GM21526 (cell line): ENCODE measurements at regions not wholly inside any gene's neighbourhood (a gene's known extent, or its start where the extent isn't known, plus 50 kb on each side); places are given as distances from the start of the nearest gene placed in this dataset.
"Not testable (repeated sequence)": the region's sequence is repeated elsewhere in the genome, so short reads cannot be mapped to it uniquely, and the experiment has no call there.

Experiments used
- ATAC-seq: cut with Tn5 transposase; IDR thresholded peaks from one replicate; pipeline ENCODE4 v1.9.1; 2021; ENCODE audit warnings: moderate library complexity; ENCODE audit not compliant: unreplicated experiment, low FRiP score

DNA sequence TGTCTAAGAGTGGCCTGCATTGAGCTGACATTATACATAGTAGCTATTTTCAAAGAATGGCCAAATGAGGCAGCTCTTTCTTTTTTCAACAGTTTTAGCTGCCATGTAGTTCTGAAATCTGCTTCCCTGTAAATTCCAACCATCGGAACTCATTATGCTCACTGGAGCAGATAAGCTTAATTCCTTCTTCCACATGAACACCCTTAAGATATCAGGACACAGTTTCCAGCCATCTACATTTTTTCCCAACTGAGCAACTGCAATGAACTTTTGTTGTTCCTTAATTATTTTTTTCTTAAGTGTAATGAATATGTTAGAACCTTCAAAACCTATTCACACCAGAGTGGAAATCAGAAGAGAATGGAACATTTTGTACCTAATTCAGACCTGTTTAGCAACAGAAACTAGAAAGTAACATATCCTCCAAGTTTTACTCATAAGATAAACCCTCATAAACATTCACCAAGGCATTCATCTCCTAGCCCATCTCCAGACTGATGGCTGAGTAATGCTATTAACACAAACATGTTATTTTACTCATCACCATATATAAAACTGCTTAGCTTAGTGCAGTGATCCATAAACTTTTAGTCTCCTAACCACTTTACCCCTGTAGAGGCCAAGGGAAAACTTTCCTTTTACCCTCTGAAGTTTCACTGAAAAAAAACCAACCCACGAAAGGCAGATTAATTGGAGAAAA, 296.1 kb upstream of the SYT1 start:
- no peak for ATAC-seq

GRCh38 chr12:78571953-78572352, 292.6 kb upstream of the SYT1 start:
- ATAC-seq = no peak

DNA sequence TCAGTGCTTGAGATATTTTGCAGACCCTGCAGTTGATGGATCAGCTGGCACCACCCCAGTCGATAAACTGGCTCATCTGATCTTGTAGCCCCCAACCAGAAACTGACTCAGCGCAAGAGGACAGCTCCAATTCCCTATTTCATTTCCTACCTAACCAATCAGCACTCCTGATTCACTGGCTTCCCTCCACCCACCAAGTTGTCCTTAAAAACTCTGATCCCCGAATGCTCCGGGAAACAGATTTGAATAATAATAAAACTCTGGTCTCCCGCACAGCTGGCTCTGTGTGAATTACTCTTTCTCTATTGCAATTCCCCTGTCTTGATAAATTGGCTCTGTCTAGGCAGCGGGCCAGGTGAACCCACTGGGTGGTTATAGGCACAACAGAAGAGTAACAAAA, 289.4 kb upstream of the SYT1 start:
- not testable (repeated sequence) for ATAC-seq

DNA sequence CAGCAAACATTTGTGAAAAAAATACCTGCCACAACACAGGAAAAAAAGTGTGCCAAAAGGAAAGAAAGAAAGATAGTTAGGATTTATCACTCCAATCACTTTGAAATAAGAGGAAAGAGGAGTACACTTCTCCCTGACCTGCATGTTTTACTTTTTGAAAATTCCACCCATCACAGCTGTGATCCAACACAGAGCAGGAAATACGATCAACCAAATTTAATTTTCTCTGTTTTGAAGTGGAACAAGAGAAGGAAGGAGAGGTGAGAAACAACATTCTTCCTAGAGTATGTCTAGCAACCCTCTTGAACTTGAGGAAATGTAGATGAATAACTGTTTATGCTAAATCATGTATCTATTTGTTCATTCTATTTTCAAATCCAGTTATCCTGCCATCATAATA, 284.7 kb upstream of the SYT1 start:
- ATAC-seq = no peak

DNA sequence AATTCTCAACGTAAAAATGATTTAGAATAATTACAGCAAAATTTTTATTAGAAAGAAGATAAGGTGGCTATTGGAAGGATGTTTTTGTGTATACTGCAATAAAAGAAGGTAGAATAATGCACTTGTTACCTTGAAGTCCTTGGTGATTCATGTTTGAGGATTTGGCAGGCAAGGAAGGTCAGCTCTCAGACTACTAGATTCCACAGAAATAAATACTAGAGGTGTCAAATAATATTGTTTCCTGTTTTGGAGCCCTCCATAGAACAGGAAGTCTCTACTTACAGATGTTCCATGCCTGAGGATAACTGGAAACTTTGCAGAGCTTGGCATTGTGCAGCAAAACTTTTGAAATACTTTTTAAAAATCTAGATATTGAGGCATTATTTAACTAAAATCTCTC, 284.3 kb upstream of the SYT1 start:
- ATAC-seq = no peak

GRCh38 chr12:78584695-78585094, 279.9 kb upstream of the SYT1 start:
- ATAC-seq = peak; percentile 69

DNA sequence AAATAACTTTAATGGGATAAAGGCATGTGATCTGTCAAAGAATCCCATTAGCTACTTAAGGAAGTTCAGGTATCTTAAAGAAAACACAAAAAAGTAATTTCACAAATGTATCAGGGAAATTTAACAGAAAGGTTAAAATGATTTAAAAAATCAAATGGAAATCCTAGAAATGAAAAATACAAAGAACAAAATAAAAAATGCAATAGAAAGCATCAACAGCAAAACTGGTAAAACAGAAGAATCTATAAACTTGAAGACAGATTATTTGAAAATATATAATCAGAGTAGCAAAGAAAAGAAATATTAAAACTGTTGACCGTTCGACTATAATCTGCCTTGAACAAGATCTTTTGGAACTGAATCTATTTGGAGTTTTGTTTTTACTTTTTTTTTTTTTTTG, 279.4 kb upstream of the SYT1 start:
- ATAC-seq = no peak

DNA sequence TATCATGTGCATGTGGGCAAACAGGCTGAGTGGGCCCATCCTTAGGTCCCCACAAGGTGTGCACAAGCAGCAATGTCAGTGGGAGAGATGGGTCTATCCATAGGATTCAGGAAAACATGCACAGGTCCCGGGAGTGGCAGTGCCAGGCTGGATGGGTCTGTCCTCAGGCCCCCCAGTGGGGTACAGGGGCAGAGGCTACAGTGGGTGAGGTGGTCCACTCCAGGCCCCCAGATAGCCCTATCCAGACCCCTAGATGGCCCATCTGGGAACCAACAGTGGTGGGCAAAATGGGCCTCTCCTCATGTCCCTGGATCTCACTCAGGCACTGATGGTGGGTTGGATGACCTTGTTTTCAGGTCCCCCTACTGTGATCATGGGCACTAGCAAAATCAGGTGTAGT, 277.8 kb upstream of the SYT1 start:
- ATAC-seq = no peak

GRCh38 chr12:78599366-78599765, 265.2 kb upstream of the SYT1 start:
- no peak for ATAC-seq

GRCh38 chr12:78600541-78600940, 264.0 kb upstream of the SYT1 start:
- no peak for ATAC-seq

GRCh38 chr12:78611504-78611903, 253.1 kb upstream of the SYT1 start:
- ATAC-seq = no peak

DNA sequence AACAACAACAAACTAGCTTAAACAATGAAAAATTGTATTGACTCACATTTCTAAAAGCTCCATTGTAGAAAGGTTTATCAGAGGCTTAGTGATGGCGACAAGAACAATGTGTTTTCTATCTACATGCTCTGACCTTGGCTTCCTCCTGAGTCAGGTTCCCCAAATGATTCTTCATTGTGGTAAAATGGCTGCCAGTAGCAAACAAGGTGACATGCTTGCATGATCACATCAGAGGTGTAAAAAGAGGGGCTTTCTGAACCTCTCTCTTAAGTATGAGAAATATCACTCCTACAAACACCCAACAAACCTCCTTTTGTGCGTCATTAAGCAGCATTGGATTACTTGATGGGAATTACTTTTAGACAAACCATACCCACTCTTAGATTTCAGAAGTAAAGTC, 252.4 kb upstream of the SYT1 start:
- no peak for ATAC-seq

DNA sequence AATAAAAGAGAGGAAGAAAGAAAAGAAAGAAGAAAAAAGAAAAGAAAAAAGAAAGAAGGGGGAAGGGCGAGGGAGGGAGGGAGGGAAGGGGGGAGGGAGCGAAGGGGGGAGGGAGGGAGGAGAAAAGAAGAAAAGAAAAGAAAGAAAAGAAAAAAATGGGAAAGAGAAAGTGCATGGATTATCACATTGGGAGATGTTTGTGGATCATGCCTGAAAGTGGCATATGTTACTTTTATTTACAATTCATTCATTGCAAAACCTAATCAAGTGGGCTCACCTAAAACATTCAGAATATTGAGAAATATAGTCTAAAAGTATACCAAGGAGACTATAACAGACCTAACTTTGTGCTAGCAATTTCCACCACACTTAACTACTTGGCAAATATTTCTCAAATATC, 246.9 kb upstream of the SYT1 start:
- no peak for ATAC-seq

DNA sequence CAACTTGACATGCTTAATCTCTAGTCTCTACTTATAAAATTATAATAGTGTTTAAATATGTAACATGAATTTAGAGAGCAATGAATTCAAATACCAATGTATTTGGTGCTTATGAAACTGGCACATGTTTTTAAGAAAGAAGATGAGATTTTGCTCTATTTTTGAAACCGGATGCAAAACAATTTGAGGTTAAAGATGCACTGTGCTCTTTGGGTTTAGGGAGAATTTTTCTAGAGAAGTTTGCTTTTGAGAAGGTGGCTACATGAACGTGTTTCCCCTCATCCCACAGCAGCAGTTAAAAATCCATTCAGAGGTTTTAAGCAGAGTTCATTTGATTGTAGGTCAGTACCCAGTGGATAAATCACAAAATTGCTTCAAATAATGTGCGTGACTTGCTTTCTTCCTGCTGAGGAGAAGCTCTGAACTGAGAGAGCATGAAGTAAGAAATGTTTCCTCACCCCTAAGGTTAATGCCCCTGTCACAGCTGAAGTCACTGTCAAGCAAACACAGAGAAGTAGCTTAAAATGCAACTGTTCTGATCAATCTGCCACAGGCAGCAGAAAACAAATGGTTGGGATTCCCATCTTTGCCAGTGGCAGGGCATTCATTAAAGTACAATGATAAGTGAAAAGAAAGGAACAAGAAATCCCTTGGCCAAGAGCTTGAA, 241.9 kb upstream of the SYT1 start:
- no peak for ATAC-seq

- ATAC-seq = no peak
Measured at GRCh38 chr12:78628491-78629100, 236.0 kb upstream of the SYT1 start.

DNA sequence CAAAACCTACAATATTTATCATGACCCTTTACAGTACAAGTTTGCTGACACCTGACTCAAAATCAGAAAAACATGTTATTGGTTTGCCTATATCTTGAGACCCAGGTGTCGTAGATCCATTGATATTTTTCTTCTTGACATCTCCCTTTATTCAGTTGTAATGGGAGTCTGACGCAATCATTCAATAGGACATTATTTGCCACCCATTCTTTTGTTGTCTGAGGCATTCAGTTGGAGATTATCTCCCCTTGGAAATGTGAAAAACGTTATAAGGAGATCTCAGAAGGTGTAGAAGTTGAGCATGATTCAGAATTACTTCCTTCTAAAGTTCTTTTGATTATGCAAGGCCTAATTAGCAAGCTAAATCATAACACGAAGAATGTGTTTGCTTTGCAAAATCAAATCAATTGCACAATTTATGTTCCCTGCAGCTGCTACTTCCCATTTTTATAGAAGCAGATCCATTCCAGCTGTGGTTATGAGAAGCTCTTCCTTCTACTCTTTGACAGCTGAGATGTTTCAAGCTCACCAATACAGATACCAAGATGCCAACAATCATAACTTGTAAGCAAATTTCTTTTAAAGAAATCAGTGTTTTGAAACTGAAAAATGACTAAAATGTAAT, 228.2 kb upstream of the SYT1 start:
- ATAC-seq = no peak

DNA sequence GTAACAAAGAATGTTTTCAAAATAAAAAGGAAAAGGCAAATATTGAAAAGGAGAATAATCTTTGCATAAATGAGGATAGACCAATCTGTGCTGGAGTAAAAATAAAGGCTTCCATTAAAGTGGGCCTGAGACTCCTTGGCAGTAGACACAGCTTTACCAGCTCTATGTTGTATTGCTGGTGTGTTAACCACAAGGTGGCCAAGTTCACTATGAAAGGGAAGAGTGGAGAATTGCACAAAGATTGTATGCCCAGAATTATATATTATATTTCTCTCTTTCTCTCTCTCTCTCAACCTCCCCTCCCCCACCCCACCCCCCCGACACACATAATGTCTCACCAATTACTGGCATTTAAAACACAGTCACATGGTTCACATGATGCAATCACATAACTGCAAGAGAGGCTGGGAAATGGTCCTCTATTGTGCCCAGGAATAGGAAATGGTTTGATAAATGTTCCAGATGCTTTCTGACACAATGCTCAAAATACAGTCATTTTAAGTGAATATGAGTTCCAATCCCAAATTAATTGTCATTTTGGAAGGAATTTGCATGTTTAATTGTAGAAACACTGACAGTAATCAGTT, 222.6 kb upstream of the SYT1 start:
- ATAC-seq = no peak

- no peak for ATAC-seq
Measured at GRCh38 chr12:78645956-78646355, 218.6 kb upstream of the SYT1 start.

DNA sequence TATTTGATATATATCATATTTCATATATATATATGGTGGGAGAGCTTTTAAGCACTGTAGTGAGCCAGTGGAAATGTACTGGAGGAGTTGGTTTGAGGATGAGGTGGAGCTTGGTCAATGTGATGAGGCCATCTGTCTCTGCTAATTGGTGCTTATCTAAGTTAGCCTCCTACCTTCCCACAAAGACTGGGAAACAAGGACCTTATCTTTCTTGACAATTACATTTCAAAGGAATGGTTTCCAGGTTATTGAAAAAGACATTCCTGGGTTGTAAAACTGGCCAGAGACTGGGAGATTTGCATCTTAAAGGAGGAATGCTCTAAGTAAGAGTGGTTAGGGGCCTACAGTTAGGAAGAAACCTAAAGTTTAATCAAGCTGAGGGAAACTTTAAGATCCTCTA, 212.8 kb upstream of the SYT1 start:
- ATAC-seq = no peak

DNA sequence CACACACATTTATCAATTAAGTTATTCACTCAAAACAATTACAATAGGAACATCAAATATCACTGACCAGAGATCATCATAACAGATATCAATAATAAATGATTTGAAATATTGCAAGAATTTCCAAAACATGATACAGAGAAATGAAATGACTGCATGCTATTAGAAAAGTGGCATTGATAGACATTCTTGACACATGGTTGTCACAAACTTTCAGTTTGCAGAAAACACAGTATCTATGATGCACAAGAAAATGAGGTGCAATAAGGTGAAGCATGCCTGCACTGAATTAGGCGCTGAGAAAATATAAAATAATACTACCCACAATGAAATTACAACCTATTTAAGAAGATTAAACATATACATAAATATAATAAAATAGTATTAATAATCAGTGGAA, 198.0 kb upstream of the SYT1 start:
- no peak for ATAC-seq

DNA sequence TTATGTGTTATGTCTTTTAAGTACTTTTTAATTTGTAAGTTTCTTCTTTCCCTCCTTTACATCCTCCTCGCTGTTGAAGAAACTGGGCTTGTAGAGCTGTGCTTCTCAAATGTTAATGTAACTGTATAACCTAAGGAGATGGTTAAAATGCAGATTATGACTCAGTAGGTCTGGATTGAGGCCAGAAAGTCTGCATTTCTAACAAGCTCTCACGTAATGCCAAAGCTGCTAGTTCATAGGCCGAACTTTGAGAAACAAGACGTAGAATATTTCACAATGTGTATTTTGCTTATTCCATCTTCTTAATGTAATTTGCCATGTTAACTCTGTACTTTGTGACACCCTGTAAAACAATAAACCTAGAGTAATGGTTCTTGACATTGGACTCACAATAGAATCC, 193.3 kb upstream of the SYT1 start:
- no peak for ATAC-seq
